Body of pancreas (tissue), 4 donors: ENCODE measurements at regions not wholly inside any gene's neighbourhood (a gene's known extent, or its start where the extent isn't known, plus 50 kb on each side); places are given as distances from the start of the nearest gene placed in this dataset.

ENCODE experiments used
- CTCF ChIP-seq, 7 experiments: fragments of 450-650 bp in 4 of 7; fragments of 200-600 bp in 3 of 7; sonication (generic) in 3 of 7; IDR thresholded peaks; one replicate each; pipeline ENCODE4 v1.5.1; 2016 to 2019; ENCODE audit warnings: antibody characterized with exemption in 7 of 7
- POLR2A ChIP-seq, 3 donors: fragments of 450-650 bp; IDR thresholded peaks; one replicate each; pipeline ENCODE4 v1.6.1; 2016; ENCODE audit warnings: antibody characterized with exemption in 3 of 3, mild to moderate bottlenecking in 2 of 3

- TF ChIP-seq POLR2A (IDR thresholded peaks at IDR 0.05) (no peak), CTCF (IDR thresholded peaks at IDR 0.05) (no peak)
Measured at GRCh38 chr3:73784686-73785392, 160.1 kb upstream of the PDZRN3 start.
